ENCODE measurements at regions not wholly inside any gene's neighbourhood (a gene's known extent, or its start where the extent isn't known, plus 50 kb on each side); places are given as distances from the start of the nearest gene placed in this dataset.
"Not testable (repeated sequence)": the region's sequence is repeated elsewhere in the genome, so short reads cannot be mapped to it uniquely, and the experiment has no call there.

- H3K27ac ChIP-seq (ENCODE audit: low read length): no peak overlapping the region
- no peak overlapping the region for H3K4me3 ChIP-seq (ENCODE audit: low read length)
- no peaks in the 10 kb centered on the region for H3K27me3 ChIP-seq (ENCODE audit: control insufficient read depth, insufficient read depth, low read length)
- H3K36me3 ChIP-seq (ENCODE audit: control insufficient read depth, insufficient read depth, low read length): no peaks in the 10 kb centered on the region
- no peaks in the 10 kb centered on the region for H3K4me1 ChIP-seq (ENCODE audit: control insufficient read depth, insufficient read depth, low read length)
- DNase-seq: no peak
- H3K9me3 ChIP-seq (ENCODE audit: control insufficient read depth, low read depth, low read length): no peaks in the 10 kb centered on the region
- WGBS (ENCODE audit: insufficient coverage, low lambda C conversion rate): no CpG with 5 or more reads among the region's 4 CpGs
These were observed 172.1 kb upstream of the OLIG3 start for GRCh38 chr6:137666202-137666774.

GRCh38 chr6:137673603-137674002 is 179.4 kb upstream of the OLIG3 start:
- H3K9me3 ChIP-seq (ENCODE audit: control insufficient read depth, low read depth, low read length): no peaks in the 10 kb centered on the region
- no peaks in the 10 kb centered on the region for H3K4me1 ChIP-seq (ENCODE audit: control insufficient read depth, insufficient read depth, low read length)
- H3K27me3 ChIP-seq (ENCODE audit: control insufficient read depth, insufficient read depth, low read length): no peaks in the 10 kb centered on the region
- no peak overlapping the region for H3K4me3 ChIP-seq (ENCODE audit: low read length)
- H3K36me3 ChIP-seq (ENCODE audit: control insufficient read depth, insufficient read depth, low read length): no peaks in the 10 kb centered on the region
- no peak overlapping the region for H3K27ac ChIP-seq (ENCODE audit: low read length)
- WGBS (ENCODE audit: insufficient coverage, low lambda C conversion rate): no CpG with 5 or more reads among the region's 3 CpGs
- no peak for DNase-seq

- Histone ChIP-seq H3K27ac (ENCODE audit: low read length) (no peak overlapping the region), H3K4me3 (ENCODE audit: low read length) (no peak overlapping the region)
- DNase-seq: no peak
These were observed 182.7 kb upstream of the OLIG3 start for GRCh38 chr6:137676888-137677287.

GRCh38 chr6:137677709-137678108 is 183.5 kb upstream of the OLIG3 start:
- Histone ChIP-seq H3K27me3 (ENCODE audit: control insufficient read depth, insufficient read depth, low read length) (no peaks in the 10 kb centered on the region), H3K27ac (ENCODE audit: low read length) (no peak overlapping the region), H3K4me3 (ENCODE audit: low read length) (no peak overlapping the region), H3K36me3 (ENCODE audit: control insufficient read depth, insufficient read depth, low read length) (no peaks in the 10 kb centered on the region), H3K9me3 (ENCODE audit: control insufficient read depth, low read depth, low read length) (no peaks in the 10 kb centered on the region), H3K4me1 (ENCODE audit: control insufficient read depth, insufficient read depth, low read length) (no peaks in the 10 kb centered on the region)
- DNase-seq: no peak
- no CpG with 5 or more reads among the region's 5 CpGs for WGBS (ENCODE audit: insufficient coverage, low lambda C conversion rate)

More at GRCh38 chr6:137676888-137677287, 182.7 kb upstream of the OLIG3 start:
- WGBS (ENCODE audit: insufficient coverage, low lambda C conversion rate): 80% methylated on average over 1 of the region's 2 CpGs
- no peaks in the 10 kb centered on the region for H3K36me3 ChIP-seq (ENCODE audit: control insufficient read depth, insufficient read depth, low read length)
- H3K27me3 ChIP-seq (ENCODE audit: control insufficient read depth, insufficient read depth, low read length): no peaks in the 10 kb centered on the region
- no peaks in the 10 kb centered on the region for H3K4me1 ChIP-seq (ENCODE audit: control insufficient read depth, insufficient read depth, low read length)
- H3K9me3 ChIP-seq (ENCODE audit: control insufficient read depth, low read depth, low read length): no peaks in the 10 kb centered on the region

- no peaks in the 10 kb centered on the region for H3K27me3 ChIP-seq (ENCODE audit: control insufficient read depth, insufficient read depth, low read length)
- H3K4me1 ChIP-seq (ENCODE audit: control insufficient read depth, insufficient read depth, low read length): no peaks in the 10 kb centered on the region
- DNase-seq: no peak
- H3K9me3 ChIP-seq (ENCODE audit: control insufficient read depth, low read depth, low read length): no peaks in the 10 kb centered on the region
- 80% methylated on average over 1 of the region's 2 CpGs for WGBS (ENCODE audit: insufficient coverage, low lambda C conversion rate)
- no peak overlapping the region for H3K4me3 ChIP-seq (ENCODE audit: low read length)
- H3K36me3 ChIP-seq (ENCODE audit: control insufficient read depth, insufficient read depth, low read length): no peaks in the 10 kb centered on the region
- no peak overlapping the region for H3K27ac ChIP-seq (ENCODE audit: low read length)
These were observed 184.3 kb upstream of the OLIG3 start for GRCh38 chr6:137678451-137678850.

- no CpG with 5 or more reads among the region's 4 CpGs for WGBS (ENCODE audit: insufficient coverage, low lambda C conversion rate)
- DNase-seq: no peak
- H3K4me1 ChIP-seq (ENCODE audit: control insufficient read depth, insufficient read depth, low read length): no peaks in the 10 kb centered on the region
- H3K27ac ChIP-seq (ENCODE audit: low read length): no peak overlapping the region
- H3K27me3 ChIP-seq (ENCODE audit: control insufficient read depth, insufficient read depth, low read length): no peaks in the 10 kb centered on the region
- no peaks in the 10 kb centered on the region for H3K36me3 ChIP-seq (ENCODE audit: control insufficient read depth, insufficient read depth, low read length)
- no peak overlapping the region for H3K4me3 ChIP-seq (ENCODE audit: low read length)
- no peaks in the 10 kb centered on the region for H3K9me3 ChIP-seq (ENCODE audit: control insufficient read depth, low read depth, low read length)
These were observed 186.2 kb upstream of the TNFAIP3 start for GRCh38 chr6:137680705-137681346.

GRCh38 chr6:137681445-137682009 is 185.5 kb upstream of the TNFAIP3 start:
- H3K9me3 ChIP-seq (ENCODE audit: control insufficient read depth, low read depth, low read length): no peaks in the 10 kb centered on the region
- H3K4me1 ChIP-seq (ENCODE audit: control insufficient read depth, insufficient read depth, low read length): no peaks in the 10 kb centered on the region
- WGBS (ENCODE audit: insufficient coverage, low lambda C conversion rate): no CpG with 5 or more reads among the region's 4 CpGs
- no peaks in the 10 kb centered on the region for H3K27me3 ChIP-seq (ENCODE audit: control insufficient read depth, insufficient read depth, low read length)
- H3K4me3 ChIP-seq (ENCODE audit: low read length): no peak overlapping the region
- no peak for DNase-seq
- no peak overlapping the region for H3K27ac ChIP-seq (ENCODE audit: low read length)
- no peaks in the 10 kb centered on the region for H3K36me3 ChIP-seq (ENCODE audit: control insufficient read depth, insufficient read depth, low read length)

- not testable (repeated sequence) for H3K36me3 ChIP-seq (ENCODE audit: control insufficient read depth, insufficient read depth, low read length); H3K27me3 ChIP-seq (ENCODE audit: control insufficient read depth, insufficient read depth, low read length); H3K27ac ChIP-seq (ENCODE audit: low read length); DNase-seq; H3K9me3 ChIP-seq (ENCODE audit: control insufficient read depth, low read depth, low read length); H3K4me3 ChIP-seq (ENCODE audit: low read length); H3K4me1 ChIP-seq (ENCODE audit: control insufficient read depth, insufficient read depth, low read length)
- no CpG with 5 or more reads among the region's 5 CpGs for WGBS (ENCODE audit: insufficient coverage, low lambda C conversion rate)
These were observed 184.4 kb upstream of the TNFAIP3 start for GRCh38 chr6:137682658-137683057.

- no CpG with 5 or more reads among the region's 4 CpGs for WGBS (ENCODE audit: insufficient coverage, low lambda C conversion rate)
- Histone ChIP-seq H3K4me1 (ENCODE audit: control insufficient read depth, insufficient read depth, low read length) (no peaks in the 10 kb centered on the region), H3K9me3 (ENCODE audit: control insufficient read depth, low read depth, low read length) (no peaks in the 10 kb centered on the region), H3K4me3 (ENCODE audit: low read length) (no peak overlapping the region), H3K36me3 (ENCODE audit: control insufficient read depth, insufficient read depth, low read length) (no peaks in the 10 kb centered on the region), H3K27ac (ENCODE audit: low read length) (no peak overlapping the region), H3K27me3 (ENCODE audit: control insufficient read depth, insufficient read depth, low read length) (no peaks in the 10 kb centered on the region)
- DNase-seq: no peak
These were observed 183.1 kb upstream of the TNFAIP3 start for GRCh38 chr6:137683916-137684315.

GRCh38 chr6:137685798-137686375 is 181.2 kb upstream of the TNFAIP3 start:
- H3K27ac ChIP-seq (ENCODE audit: low read length): no peak overlapping the region
- peaks cover 8% of the 10 kb centered on the region for H3K4me1 ChIP-seq (ENCODE audit: control insufficient read depth, insufficient read depth, low read length)
- DNase-seq: no peak

More at GRCh38 chr6:137685798-137686375, 181.2 kb upstream of the TNFAIP3 start:
- Histone ChIP-seq H3K4me3 (ENCODE audit: low read length) (no peak overlapping the region), H3K27me3 (ENCODE audit: control insufficient read depth, insufficient read depth, low read length) (no peaks in the 10 kb centered on the region), H3K36me3 (ENCODE audit: control insufficient read depth, insufficient read depth, low read length) (no peaks in the 10 kb centered on the region), H3K9me3 (ENCODE audit: control insufficient read depth, low read depth, low read length) (no peaks in the 10 kb centered on the region)

All from large intestine (tissue), 3 donors.